T1000 (cell line): ENCODE measurements at regions not wholly inside any gene's neighbourhood (a gene's known extent, or its start where the extent isn't known, plus 50 kb on each side); places are given as distances from the start of the nearest gene placed in this dataset.

Source experiments
- DNase-seq: peaks from one replicate; lab custom pipeline; 2025; ENCODE audit warnings: mixed read lengths; lab: John Stamatoyannopoulos, UW

DNA sequence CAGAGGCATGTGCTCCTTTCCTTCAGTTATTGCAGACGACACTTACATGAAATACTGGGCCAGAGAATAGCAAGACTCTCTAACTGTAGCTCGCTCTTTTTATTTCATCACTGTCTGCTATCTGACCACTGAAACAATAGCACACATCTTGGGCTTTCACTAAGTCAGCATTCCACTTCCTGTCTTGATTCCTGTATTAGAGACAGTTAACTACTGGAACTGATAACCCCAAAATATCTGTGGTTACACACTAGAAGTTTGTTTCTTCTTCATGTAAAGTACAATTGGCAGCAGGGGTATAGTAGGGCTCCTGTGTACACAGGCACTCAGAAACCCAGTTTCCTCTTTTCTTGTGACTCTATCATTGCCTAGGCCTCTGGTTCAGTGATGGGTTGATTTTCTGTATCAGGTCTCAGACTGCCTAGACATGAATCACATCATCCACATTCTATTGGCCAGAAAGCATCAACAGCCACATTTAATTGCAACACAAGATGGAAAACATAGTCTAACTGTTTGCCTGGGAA lies 230.2 kb upstream of the CD96 start:
- no peak for DNase-seq

DNA sequence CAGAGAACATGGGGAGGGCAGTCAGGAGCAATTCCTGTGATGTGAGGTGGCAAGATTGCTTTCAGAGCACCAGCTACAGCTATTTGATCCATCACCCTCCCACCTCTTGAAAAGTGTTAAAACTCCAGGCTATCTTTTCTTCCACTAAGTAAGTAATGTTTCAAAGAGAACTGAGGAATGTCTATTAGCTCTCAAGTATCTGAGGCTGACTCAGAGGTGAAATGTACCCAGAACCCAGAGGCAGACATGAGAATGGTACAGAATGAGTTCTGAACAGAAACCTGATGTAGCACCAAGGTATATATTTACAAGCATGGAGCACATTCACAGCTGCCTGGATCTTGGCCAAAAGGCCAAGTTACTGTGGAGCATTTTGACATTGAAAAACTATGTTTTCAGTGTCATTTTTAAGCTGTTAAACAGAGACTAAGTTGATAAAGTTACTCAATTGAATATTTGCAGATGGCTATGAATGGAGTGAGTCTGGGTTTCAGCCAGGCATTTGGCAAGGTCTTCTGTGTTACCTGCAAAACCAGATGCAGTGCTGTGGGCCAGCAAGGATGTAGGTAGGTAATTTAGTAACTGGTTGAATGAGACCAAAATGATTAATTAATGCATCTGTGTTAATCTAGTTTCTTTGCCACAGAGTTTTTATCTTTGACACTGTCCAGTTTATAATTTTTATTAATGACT lies 227.7 kb upstream of the CD96 start:
- DNase-seq, result no peak

- no peak for DNase-seq
Observed at GRCh38 chr3:111314898-111315297, 227.1 kb upstream of the CD96 start.

- DNase-seq, result peak; percentile 41
Observed at GRCh38 chr3:111315930-111316587, 225.9 kb upstream of the CD96 start.

DNA sequence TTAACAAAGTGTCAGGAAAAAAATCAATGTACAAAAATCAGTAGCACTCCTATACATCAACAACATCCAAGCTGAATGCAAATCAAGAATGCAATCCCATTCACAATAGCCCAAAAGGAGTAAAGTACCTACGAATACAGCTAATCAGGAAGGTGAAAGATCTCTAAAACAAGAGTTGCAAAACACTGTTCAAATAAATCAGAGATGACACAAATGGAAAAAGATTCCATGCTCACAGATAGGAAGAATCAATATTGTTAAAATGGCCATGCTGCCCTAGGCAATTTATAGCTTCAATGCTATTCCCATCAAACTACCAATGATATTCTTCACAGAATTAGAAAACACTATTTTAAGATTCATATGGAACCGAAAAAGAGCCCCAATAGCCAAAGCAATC lies 223.7 kb upstream of the CD96 start:
- no peak for DNase-seq

DNA sequence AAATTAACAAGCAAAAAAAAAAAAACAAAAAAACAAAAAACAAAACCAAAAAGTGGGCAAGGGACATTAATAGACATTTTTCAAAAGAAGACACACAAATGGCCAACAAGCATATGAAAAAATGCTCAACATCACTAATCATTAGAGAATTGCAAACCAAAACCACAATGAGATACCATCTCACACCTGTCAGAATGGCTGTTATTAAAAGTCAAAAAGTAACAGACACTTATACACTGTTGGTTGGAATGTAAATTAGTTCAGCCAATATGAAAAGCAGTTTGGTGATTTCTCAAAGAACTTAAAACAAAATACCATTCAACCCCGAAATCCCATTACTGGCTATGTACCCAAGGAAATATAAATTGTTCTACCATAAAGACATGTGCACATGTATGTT lies 222.4 kb upstream of the CD96 start:
- no peak for DNase-seq

- no peak for DNase-seq
Observed at GRCh38 chr3:111321786-111322185, 220.2 kb upstream of the CD96 start.

- no peak for DNase-seq
Observed at GRCh38 chr3:111323019-111323418, 219.0 kb upstream of the CD96 start.

DNA sequence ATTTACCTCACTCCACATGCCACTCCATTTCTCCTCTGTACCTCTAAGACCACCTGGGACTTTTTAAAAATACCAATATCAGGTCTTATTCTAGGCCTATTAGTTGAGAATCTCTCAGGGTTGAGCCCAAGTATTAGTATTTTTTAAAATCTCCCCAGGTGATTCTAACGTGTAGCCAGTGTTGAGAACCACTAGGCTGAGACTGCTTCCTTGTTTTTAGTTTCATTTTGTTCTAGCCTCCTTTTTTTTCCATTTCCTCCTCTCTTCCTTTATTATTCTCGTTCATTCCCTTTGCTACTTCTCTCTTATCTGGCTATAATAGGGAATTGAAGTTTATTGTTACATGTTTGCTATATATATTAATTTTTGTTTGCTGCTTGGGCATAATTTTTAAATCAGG lies 217.8 kb upstream of the CD96 start:
- DNase-seq, result no peak

GRCh38 chr3:111324645-111325044 lies 217.4 kb upstream of the CD96 start:
- no peak for DNase-seq

DNA sequence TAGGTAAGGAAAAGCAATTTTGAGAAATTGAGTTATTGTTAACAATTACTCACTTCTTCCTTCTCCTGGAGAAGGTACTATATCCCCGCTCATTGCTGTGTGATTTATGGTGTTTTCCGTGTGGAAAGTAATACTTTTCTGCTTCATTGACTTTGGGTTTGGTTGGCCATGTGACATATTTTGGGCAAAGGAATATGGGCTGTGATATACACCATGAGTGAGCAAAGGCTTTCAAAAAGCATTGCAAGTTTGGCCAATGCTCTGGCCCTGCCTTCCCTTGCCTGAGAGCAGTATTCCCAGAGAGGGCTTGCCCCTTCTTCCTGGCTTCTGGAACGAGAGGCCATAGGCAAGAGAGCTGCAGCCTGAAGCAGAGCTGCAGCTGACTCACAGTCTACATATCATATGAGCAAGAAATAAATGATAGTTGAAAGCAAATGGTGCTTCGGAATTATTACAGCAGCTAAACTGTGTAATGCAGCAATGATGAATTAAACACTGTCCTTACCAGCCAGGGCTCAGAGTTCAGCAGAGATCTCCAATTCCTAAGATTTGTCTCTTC lies 216.8 kb upstream of the CD96 start:
- no peak for DNase-seq

- DNase-seq, result no peak
Observed at GRCh38 chr3:111326144-111326995, 215.6 kb upstream of the CD96 start.

GRCh38 chr3:111331306-111331705 lies 210.7 kb upstream of the CD96 start:
- no peak for DNase-seq

GRCh38 chr3:111331912-111332311 lies 210.1 kb upstream of the CD96 start:
- DNase-seq, result no peak

DNA sequence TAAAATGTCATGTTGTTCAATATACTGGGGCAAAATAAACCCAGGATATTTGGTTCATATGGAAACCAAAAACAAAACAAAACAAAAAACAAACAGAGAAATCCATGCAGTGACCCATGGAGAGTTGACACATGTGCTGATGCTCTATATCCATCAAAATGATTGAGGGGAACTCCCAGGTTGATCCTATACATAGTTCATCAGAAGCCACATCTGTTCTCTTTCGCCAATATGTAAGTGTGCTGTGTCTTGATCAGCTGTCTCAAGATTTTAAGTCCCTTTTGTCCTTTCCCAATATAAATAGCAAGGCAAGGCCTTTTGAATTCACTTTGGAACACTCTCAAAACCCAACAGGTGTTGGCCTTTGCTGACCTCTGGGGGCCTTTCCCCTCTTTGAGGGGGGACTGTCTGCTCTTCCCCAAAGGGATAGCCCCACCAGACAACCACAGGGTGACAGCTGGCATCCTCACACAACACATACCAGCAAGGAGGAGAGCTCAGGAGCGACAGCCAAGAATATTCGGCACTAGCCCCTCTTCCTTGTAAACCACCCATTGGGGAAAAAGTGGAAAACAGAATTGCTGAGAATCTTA lies 209.4 kb upstream of the CD96 start:
- DNase-seq, result no peak

DNA sequence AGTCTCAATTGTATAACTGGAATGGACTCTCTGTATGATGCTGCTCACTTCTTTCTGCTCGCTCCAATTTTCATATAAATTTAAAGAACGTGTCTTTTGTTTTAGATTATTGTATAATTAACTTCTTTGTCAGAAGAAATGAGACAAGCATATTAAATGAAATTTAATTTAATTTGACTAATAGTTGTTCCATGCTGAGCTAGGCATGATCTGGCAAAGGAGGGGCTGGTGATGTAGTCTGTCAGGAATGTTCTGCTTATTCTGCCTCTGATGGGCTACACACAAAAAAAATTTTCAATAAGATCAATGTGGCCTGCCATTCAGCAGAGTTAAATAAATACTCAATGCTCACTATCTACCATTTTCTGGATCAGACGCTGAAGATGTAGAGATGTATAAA lies 208.4 kb upstream of the CD96 start:
- DNase-seq, result no peak

- DNase-seq, result no peak
Observed at GRCh38 chr3:111335512-111336303, 206.3 kb upstream of the CD96 start.

GRCh38 chr3:111336511-111336910 lies 205.5 kb upstream of the CD96 start:
- DNase-seq, result no peak

- DNase-seq, result peak; percentile 7
Observed at GRCh38 chr3:111338059-111338698, 203.8 kb upstream of the CD96 start.

GRCh38 chr3:111339017-111339416 lies 203.0 kb upstream of the CD96 start:
- no peak for DNase-seq

DNA sequence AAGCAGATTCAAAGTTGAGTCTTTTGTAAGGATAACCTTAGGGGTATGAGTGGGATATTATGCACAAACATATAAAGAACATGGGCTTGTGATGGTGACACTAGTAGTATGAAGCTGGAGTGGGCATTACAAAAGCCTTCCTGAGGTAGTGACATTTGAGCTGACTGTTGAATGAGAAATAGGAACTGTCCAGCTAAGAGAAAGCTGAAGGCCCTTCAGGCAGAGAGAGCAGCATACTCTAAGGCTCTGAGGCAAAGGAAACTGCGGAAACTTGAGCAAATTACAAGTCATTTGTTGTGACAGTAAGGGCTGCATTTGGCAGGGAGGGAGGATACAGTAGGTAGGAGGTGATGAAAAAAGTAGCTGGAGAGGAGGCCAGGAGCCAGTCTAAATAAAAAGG lies 190.7 kb upstream of the CD96 start:
- DNase-seq, result no peak
